ENCODE measurements at regions not wholly inside any gene's neighbourhood (a gene's known extent, or its start where the extent isn't known, plus 50 kb on each side); places are given as distances from the start of the nearest gene placed in this dataset.

DNA sequence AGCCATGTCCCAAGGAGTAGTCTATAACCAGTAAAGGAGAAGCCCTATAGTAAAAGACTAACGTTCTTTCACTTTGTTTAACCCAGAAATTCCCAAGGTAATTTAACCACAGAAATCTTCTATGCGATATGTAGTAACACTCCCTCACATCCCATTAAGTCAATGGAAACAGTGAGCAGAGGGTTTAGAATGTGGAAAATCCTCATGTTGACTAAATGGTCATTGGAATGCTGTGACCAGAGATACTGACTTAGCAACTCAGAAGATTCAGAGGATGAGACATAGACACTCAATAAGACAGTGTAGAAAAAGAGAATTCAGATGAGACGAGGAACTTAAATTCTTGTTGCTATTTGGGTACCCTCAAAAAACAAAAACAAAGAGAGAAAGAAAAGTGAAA, 562.2 kb upstream of the NOX3 start:
- Histone ChIP-seq H3K27ac (ENCODE audit: low read depth, low read length) (no peak overlapping the region), H3K4me3 (ENCODE audit: low read length) (no peak overlapping the region), H3K36me3 (ENCODE audit: control insufficient read depth in 2 of 3, insufficient read depth in 3 of 3, low read length in 3 of 3) (no peaks in the 10 kb centered on the region), H3K4me1 (ENCODE audit: control insufficient read depth in 2 of 2, insufficient read depth in 2 of 2, low read length in 2 of 2) (peaks cover 0 to 5% of the 10 kb centered on the region in 2 donors), H3K9me3 (ENCODE audit: control insufficient read depth in 2 of 3, low read length in 3 of 3) (no peaks in the 10 kb centered on the region), H3K27me3 (ENCODE audit: control insufficient read depth in 2 of 2, insufficient read depth in 2 of 2, low read length in 2 of 2) (no peaks in the 10 kb centered on the region)
- Mint-ChIP-seq H3K36me3 (peaks cover 0 to 35% (median 6%) of the 10 kb centered on the region in 5 donors), H3K4me1 (peaks cover 10 to 29% (median 25%) of the 10 kb centered on the region in 7 donors), H3K27me3 (peaks cover 0 to 28% (median 0%) of the 10 kb centered on the region in 5 donors), H3K27ac (no peak overlapping the region), H3K9me3 (peaks cover 0 to 13% (median 2%) of the 10 kb centered on the region in 11 donors), H3K4me3 (no peak overlapping the region)
- DNase-seq (no peak), ATAC-seq (no peak)
- ChIA-PET CTCF (no interaction called here), POLR2A (no interaction called here)
- intact Hi-C loops (cut with micrococcal nuclease), result no loop called here

DNA sequence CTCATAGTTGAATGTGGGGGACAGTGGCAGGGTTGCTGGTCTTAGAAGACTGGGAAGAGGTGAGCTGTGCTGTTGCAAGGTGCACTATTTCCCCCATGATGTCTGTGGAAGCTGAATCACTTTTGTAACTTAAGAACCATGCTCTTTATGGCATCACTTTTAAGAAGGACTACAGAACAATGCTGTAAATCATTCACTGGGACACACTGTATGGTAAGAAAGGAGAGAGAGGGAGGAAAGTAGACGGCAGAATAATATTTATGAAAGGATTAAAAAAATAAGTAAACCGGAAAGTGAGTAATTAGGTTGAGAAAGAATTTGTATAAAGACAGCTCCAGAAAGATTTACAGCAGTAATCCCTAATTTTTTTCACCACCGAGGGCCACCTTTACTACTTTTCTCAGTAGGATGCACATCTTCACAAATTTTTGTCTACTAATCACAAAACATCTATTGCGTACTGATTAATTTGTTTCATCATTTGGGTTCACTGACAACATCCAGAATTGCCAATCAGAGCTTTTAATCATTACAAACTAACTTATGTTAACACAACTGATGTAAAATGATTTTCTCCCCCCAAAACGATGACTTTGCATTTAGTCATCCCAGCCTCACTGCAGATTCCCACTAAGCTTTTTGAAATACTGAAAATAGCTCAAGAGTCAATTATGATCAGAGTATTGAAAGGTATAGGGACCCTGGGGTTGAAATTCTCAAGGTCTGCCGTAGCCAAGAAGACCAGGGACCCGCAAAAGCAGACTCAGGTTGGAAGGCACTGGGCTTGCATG, 560.7 kb upstream of the NOX3 start:
- peaks cover 0 to 31% (median 6%) of the 10 kb centered on the region in 5 donors for H3K36me3 Mint-ChIP-seq
- peaks cover 0 to 9% (median 2%) of the 10 kb centered on the region in 11 donors for H3K9me3 Mint-ChIP-seq
- ChIA-PET POLR2A (no interaction called here), CTCF (no interaction called here)
- H3K27me3 ChIP-seq (ENCODE audit: control insufficient read depth in 2 of 2, insufficient read depth in 2 of 2, low read length in 2 of 2), result no peaks in the 10 kb centered on the region
- intact Hi-C loops (cut with micrococcal nuclease), result no loop called here
- H3K9me3 ChIP-seq (ENCODE audit: control insufficient read depth in 2 of 3, low read length in 3 of 3), result no peaks in the 10 kb centered on the region
- ATAC-seq, result no peak
- peaks cover 0 to 28% (median 0%) of the 10 kb centered on the region in 5 donors for H3K27me3 Mint-ChIP-seq
- no peak for DNase-seq
- H3K27ac ChIP-seq (ENCODE audit: low read depth, low read length), result no peak overlapping the region
- H3K4me1 Mint-ChIP-seq, result peaks cover 10 to 34% (median 25%) of the 10 kb centered on the region in 7 donors
- H3K4me1 ChIP-seq (ENCODE audit: control insufficient read depth in 2 of 2, insufficient read depth in 2 of 2, low read length in 2 of 2), result peaks cover 0 to 5% of the 10 kb centered on the region in 2 donors
- H3K4me3 ChIP-seq (ENCODE audit: low read length), result no peak overlapping the region
- H3K27ac Mint-ChIP-seq, result no peak overlapping the region
- no peak overlapping the region for H3K4me3 Mint-ChIP-seq
- H3K36me3 ChIP-seq (ENCODE audit: control insufficient read depth in 2 of 3, insufficient read depth in 3 of 3, low read length in 3 of 3), result no peaks in the 10 kb centered on the region

DNA sequence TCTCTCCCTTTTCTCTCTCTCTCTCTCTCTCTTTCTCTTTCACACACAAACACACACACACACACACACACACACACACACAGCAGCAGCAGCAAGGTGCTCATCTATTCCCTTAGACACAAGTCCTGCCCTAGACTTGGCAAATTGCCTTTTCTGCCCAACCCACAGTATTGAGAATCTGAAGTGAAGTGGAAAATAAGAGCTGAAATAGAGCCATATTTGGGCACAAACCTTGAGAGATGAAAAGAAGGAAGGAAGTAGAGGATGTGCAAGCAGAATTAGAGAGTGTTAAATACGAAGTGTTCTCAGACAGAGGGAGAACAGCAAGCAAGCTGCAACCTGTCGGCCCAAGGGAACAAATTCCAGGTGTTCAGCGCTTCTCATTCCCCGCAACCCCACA, 557.5 kb upstream of the NOX3 start:
- no peaks in the 10 kb centered on the region for H3K27me3 ChIP-seq (ENCODE audit: control insufficient read depth in 2 of 2, insufficient read depth in 2 of 2, low read length in 2 of 2)
- no peaks in the 10 kb centered on the region for H3K9me3 ChIP-seq (ENCODE audit: control insufficient read depth in 2 of 3, low read length in 3 of 3)
- Mint-ChIP-seq H3K4me1 (peaks cover 10 to 34% (median 25%) of the 10 kb centered on the region in 7 donors), H3K27ac (peak overlapping the region in 5 of 9 donors; percentile 45 to 83 (median 64)), H3K9me3 (peaks cover 0 to 11% (median 6%) of the 10 kb centered on the region in 11 donors), H3K27me3 (peaks cover 0 to 28% (median 0%) of the 10 kb centered on the region in 5 donors), H3K36me3 (peaks cover 0 to 20% (median 6%) of the 10 kb centered on the region in 5 donors), H3K4me3 (peak overlapping the region in 9 of 10 donors; percentile 4 to 80 (median 50))
- no peak overlapping the region for H3K4me3 ChIP-seq (ENCODE audit: low read length)
- H3K27ac ChIP-seq (ENCODE audit: low read depth, low read length), result no peak overlapping the region
- intact Hi-C loops (cut with micrococcal nuclease), result no loop called here
- POLR2A ChIA-PET, result no interaction called here
- DNase-seq, result peak in 4 of 9 donors; percentile 7 to 18 (median 13)
- peaks cover 0 to 5% of the 10 kb centered on the region in 2 donors for H3K4me1 ChIP-seq (ENCODE audit: control insufficient read depth in 2 of 2, insufficient read depth in 2 of 2, low read length in 2 of 2)
- CTCF ChIA-PET, result no interaction called here
- H3K36me3 ChIP-seq (ENCODE audit: control insufficient read depth in 2 of 3, insufficient read depth in 3 of 3, low read length in 3 of 3), result no peaks in the 10 kb centered on the region
- no peak for ATAC-seq

DNA sequence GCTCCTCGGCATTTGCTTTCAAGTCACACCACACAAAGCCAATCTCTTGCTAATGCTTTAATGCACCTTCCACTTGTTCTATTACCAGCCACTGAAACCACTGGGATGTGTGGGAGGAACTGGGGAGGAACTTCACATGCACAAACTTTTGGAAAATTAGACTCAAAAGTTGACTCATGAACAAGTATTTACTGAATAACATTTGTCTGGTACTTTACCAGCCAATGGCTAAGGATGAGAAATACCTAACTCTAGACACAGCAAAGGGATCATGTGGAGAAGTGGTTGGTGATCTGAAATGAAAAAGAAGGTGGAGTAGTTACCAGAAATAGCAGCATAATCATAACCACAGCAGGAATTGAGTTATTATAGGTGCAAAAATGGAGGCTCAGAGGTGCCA, 554.0 kb upstream of the NOX3 start:
- no peak overlapping the region for H3K4me3 Mint-ChIP-seq
- peaks cover 6 to 23% (median 18%) of the 10 kb centered on the region in 7 donors for H3K4me1 Mint-ChIP-seq
- Histone ChIP-seq H3K4me1 (ENCODE audit: control insufficient read depth in 2 of 2, insufficient read depth in 2 of 2, low read length in 2 of 2) (peaks cover 0 to 5% of the 10 kb centered on the region in 2 donors), H3K27me3 (ENCODE audit: control insufficient read depth in 2 of 2, insufficient read depth in 2 of 2, low read length in 2 of 2) (no peaks in the 10 kb centered on the region), H3K4me3 (ENCODE audit: low read length) (no peak overlapping the region), H3K36me3 (ENCODE audit: control insufficient read depth in 2 of 3, insufficient read depth in 3 of 3, low read length in 3 of 3) (no peaks in the 10 kb centered on the region), H3K9me3 (ENCODE audit: control insufficient read depth in 2 of 3, low read length in 3 of 3) (no peaks in the 10 kb centered on the region), H3K27ac (ENCODE audit: low read depth, low read length) (no peak overlapping the region)
- no peak for ATAC-seq
- H3K36me3 Mint-ChIP-seq, result peaks cover 0 to 4% (median 0%) of the 10 kb centered on the region in 5 donors
- peaks cover 0 to 12% (median 0%) of the 10 kb centered on the region in 5 donors for H3K27me3 Mint-ChIP-seq
- intact Hi-C loops (cut with micrococcal nuclease), result no loop called here
- POLR2A ChIA-PET, result no interaction called here
- CTCF ChIA-PET, result no interaction called here
- H3K27ac Mint-ChIP-seq, result no peak overlapping the region
- no peak for DNase-seq
- H3K9me3 Mint-ChIP-seq, result peaks cover 0 to 11% (median 3%) of the 10 kb centered on the region in 11 donors

DNA sequence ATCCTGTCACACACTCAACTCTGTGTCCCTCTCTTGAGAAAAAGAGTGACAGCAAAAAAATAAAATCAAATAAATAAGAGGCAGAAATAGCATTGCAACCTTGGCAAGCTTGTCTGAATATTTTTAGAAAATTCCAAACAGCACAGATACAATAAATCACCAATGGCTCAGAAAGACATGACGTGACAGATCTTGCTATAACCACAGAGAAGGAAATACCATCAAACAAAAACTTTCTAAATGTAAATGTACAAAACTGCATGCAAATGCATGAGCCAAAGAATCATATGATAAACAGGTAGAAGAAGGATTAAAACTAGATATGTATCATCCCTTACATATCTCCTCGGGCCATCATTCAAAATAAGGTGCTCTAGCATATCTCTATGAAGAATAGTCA, 549.2 kb upstream of the NOX3 start:
- ATAC-seq (no peak), DNase-seq (no peak)
- POLR2A ChIA-PET, result no interaction called here
- H3K9me3 ChIP-seq (ENCODE audit: control insufficient read depth in 2 of 3, low read length in 3 of 3), result no peaks in the 10 kb centered on the region
- CTCF ChIA-PET, result no interaction called here
- H3K36me3 ChIP-seq (ENCODE audit: control insufficient read depth in 2 of 3, insufficient read depth in 3 of 3, low read length in 3 of 3), result no peaks in the 10 kb centered on the region
- no peak overlapping the region for H3K4me3 Mint-ChIP-seq
- H3K4me1 ChIP-seq (ENCODE audit: control insufficient read depth in 2 of 2, insufficient read depth in 2 of 2, low read length in 2 of 2), result no peaks in the 10 kb centered on the region
- intact Hi-C loops (cut with micrococcal nuclease), result no loop called here
- H3K4me3 ChIP-seq (ENCODE audit: low read length), result no peak overlapping the region
- H3K4me1 Mint-ChIP-seq, result peaks cover 0 to 2% (median 0%) of the 10 kb centered on the region in 7 donors
- H3K9me3 Mint-ChIP-seq, result peaks cover 0 to 9% (median 3%) of the 10 kb centered on the region in 11 donors
- no peak overlapping the region for H3K27ac ChIP-seq (ENCODE audit: low read depth, low read length)
- no peak overlapping the region for H3K27ac Mint-ChIP-seq
- no peaks in the 10 kb centered on the region for H3K27me3 ChIP-seq (ENCODE audit: control insufficient read depth in 2 of 2, insufficient read depth in 2 of 2, low read length in 2 of 2)
- H3K36me3 Mint-ChIP-seq, result peaks cover 0 to 4% (median 0%) of the 10 kb centered on the region in 5 donors
- peaks cover 0 to 9% (median 0%) of the 10 kb centered on the region in 5 donors for H3K27me3 Mint-ChIP-seq

DNA sequence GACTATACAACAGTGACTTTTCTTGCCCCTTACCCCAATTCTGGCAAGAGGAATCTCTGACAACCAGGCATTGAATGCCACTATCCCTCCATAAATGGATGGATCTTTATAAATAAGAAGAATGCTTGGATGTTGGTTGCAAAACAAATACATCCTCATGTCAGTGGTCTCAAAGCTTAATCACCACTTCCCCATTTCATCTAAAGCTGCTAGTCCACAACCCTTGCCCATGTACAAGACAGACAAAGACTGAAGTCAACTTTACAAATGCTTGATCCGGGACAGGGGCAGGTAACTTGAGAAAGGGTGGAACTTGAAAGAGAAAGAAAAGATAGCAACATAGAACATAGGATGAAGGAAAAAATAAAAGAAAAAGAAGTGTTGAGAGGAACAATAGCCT, 540.5 kb upstream of the NOX3 start:
- no peak for DNase-seq

DNA sequence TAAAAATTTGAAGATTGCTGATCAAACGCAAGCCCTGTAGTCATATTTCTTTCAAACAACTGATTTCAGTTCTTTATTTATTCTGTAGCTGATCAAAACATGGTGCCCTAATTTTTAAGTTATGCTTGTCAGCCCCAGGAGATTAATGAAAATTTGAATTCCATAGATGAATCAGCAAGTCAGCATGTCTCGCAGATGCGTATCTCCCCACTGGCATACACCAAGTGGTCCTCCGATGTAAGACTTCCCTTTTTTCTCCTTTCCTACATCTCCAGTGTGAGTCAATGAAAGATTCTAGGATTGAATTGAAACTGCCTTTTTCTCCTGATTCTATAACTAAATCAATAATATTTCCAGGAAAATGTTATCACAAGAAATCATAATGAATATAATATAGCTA, 539.6 kb upstream of the NOX3 start:
- POLR2A ChIA-PET, result no interaction called here
- Mint-ChIP-seq H3K4me3 (no peak overlapping the region), H3K4me1 (no peaks in the 10 kb centered on the region), H3K36me3 (peaks cover 0 to 13% (median 0%) of the 10 kb centered on the region in 5 donors), H3K9me3 (peaks cover 0 to 9% (median 3%) of the 10 kb centered on the region in 11 donors), H3K27ac (no peak overlapping the region), H3K27me3 (peaks cover 0 to 15% (median 0%) of the 10 kb centered on the region in 5 donors)
- no peaks in the 10 kb centered on the region for H3K9me3 ChIP-seq (ENCODE audit: control insufficient read depth in 2 of 3, low read length in 3 of 3)
- no peaks in the 10 kb centered on the region for H3K36me3 ChIP-seq (ENCODE audit: control insufficient read depth in 2 of 3, insufficient read depth in 3 of 3, low read length in 3 of 3)
- H3K4me1 ChIP-seq (ENCODE audit: control insufficient read depth in 2 of 2, insufficient read depth in 2 of 2, low read length in 2 of 2), result no peaks in the 10 kb centered on the region
- no peak overlapping the region for H3K27ac ChIP-seq (ENCODE audit: low read depth, low read length)
- no peaks in the 10 kb centered on the region for H3K27me3 ChIP-seq (ENCODE audit: control insufficient read depth in 2 of 2, insufficient read depth in 2 of 2, low read length in 2 of 2)
- no peak overlapping the region for H3K4me3 ChIP-seq (ENCODE audit: low read length)
- intact Hi-C loops (cut with micrococcal nuclease), result no loop called here
- CTCF ChIA-PET, result no interaction called here
- ATAC-seq, result no peak
- no peak for DNase-seq

More for the DNA sequence above, 540.5 kb upstream of the NOX3 start:
- ATAC-seq, result no peak
- no peaks in the 10 kb centered on the region for H3K4me1 ChIP-seq (ENCODE audit: control insufficient read depth in 2 of 2, insufficient read depth in 2 of 2, low read length in 2 of 2)
- H3K27ac ChIP-seq (ENCODE audit: low read depth, low read length), result no peak overlapping the region
- no peak overlapping the region for H3K4me3 ChIP-seq (ENCODE audit: low read length)
- intact Hi-C loops (cut with micrococcal nuclease), result no loop called here
- Mint-ChIP-seq H3K36me3 (peaks cover 0 to 13% (median 0%) of the 10 kb centered on the region in 5 donors), H3K4me1 (no peaks in the 10 kb centered on the region), H3K9me3 (peaks cover 0 to 9% (median 2%) of the 10 kb centered on the region in 11 donors), H3K27me3 (peaks cover 0 to 15% (median 0%) of the 10 kb centered on the region in 5 donors), H3K4me3 (no peak overlapping the region), H3K27ac (no peak overlapping the region)
- H3K27me3 ChIP-seq (ENCODE audit: control insufficient read depth in 2 of 2, insufficient read depth in 2 of 2, low read length in 2 of 2), result no peaks in the 10 kb centered on the region
- POLR2A ChIA-PET, result no interaction called here
- no peaks in the 10 kb centered on the region for H3K9me3 ChIP-seq (ENCODE audit: control insufficient read depth in 2 of 3, low read length in 3 of 3)
- H3K36me3 ChIP-seq (ENCODE audit: control insufficient read depth in 2 of 3, insufficient read depth in 3 of 3, low read length in 3 of 3), result no peaks in the 10 kb centered on the region
- CTCF ChIA-PET, result no interaction called here

Data from naive thymus-derived CD4-positive, alpha-beta T cell (primary cell).